Mesenchymal stem cell (in vitro differentiated cells and primary cell): ENCODE measurements at regions not wholly inside any gene's neighbourhood (a gene's known extent, or its start where the extent isn't known, plus 50 kb on each side); places are given as distances from the start of the nearest gene placed in this dataset.
"Not testable (repeated sequence)": the region's sequence is repeated elsewhere in the genome, so short reads cannot be mapped to it uniquely, and the experiment has no call there.

Experiments
- DNase-seq: peaks from one replicate; pipeline ENCODE4 v3.0.0-alpha.2; 2013
- H2AFZ ChIP-seq: one replicate; pipeline ENCODE4 v1.6.1; 2013; ENCODE audit warnings: low read depth, mild to moderate bottlenecking, control low read depth, inconsistent platforms, low read length, moderate library complexity
- H2AK5ac ChIP-seq: 2 replicates; pipeline ENCODE4 v1.6.1; 2013; ENCODE audit warnings: low read length, moderate library complexity, mild to moderate bottlenecking, inconsistent platforms; ENCODE audit not compliant: severe bottlenecking
- H2BK120ac ChIP-seq: one replicate; pipeline ENCODE4 v1.6.1; 2013; ENCODE audit warnings: low read depth, mild to moderate bottlenecking, inconsistent platforms, low read length, moderate library complexity
- H2BK12ac ChIP-seq, 2 experiments: one replicate each; pipeline ENCODE4 v1.6.1; 2013; ENCODE audit warnings: inconsistent platforms in 2 of 2, low read length in 2 of 2, mild to moderate bottlenecking in 2 of 2, moderate library complexity in 2 of 2, control low read depth in 1 of 2
- H2BK15ac ChIP-seq: one replicate; pipeline ENCODE4 v1.6.1; 2013; ENCODE audit warnings: mild to moderate bottlenecking, low read depth, inconsistent platforms; ENCODE audit not compliant: poor library complexity, severe bottlenecking
- H2BK5ac ChIP-seq: 2 replicates; pipeline ENCODE4 v1.6.1; 2013; ENCODE audit warnings: low read depth, mild to moderate bottlenecking, low read length, control low read depth, inconsistent platforms; ENCODE audit not compliant: poor library complexity, severe bottlenecking
- H3K14ac ChIP-seq, 2 experiments: one replicate each; pipeline ENCODE4 v1.6.1; 2013; ENCODE audit warnings: inconsistent platforms in 2 of 2, low read length in 2 of 2, control low read depth in 1 of 2, mild to moderate bottlenecking in 1 of 2, moderate library complexity in 1 of 2
- H3K18ac ChIP-seq, 2 experiments: one replicate each; pipeline ENCODE4 v1.6.1; 2013; ENCODE audit warnings: inconsistent platforms in 2 of 2, low read length in 2 of 2, control low read depth in 1 of 2, low read depth in 1 of 2, mild to moderate bottlenecking in 1 of 2
- H3K23ac ChIP-seq, 2 experiments: one replicate each; pipeline ENCODE4 v1.6.1; 2013; ENCODE audit warnings: inconsistent platforms in 2 of 2, low read length in 2 of 2, mild to moderate bottlenecking in 2 of 2, moderate library complexity in 2 of 2, control low read depth in 1 of 2
- H3K27ac ChIP-seq: 2 replicates; pipeline ENCODE4 v1.5.1; 2013; ENCODE audit warnings: mild to moderate bottlenecking, moderate library complexity, low read length, control low read depth, inconsistent platforms; ENCODE audit not compliant: poor library complexity, severe bottlenecking
- H3K27me3 ChIP-seq, 2 experiments: 2 replicates each; pipeline versions ENCODE4 v1.6.1 to v1.7.0; 2013; ENCODE audit warnings: low read length in 2 of 2, mild to moderate bottlenecking in 2 of 2, moderate library complexity in 2 of 2, control low read depth in 1 of 2, inconsistent platforms in 1 of 2; ENCODE audit not compliant: control insufficient read depth in 1 of 2, insufficient read depth in 1 of 2
- H3K36me3 ChIP-seq, 2 experiments: 2 replicates each; pipeline versions ENCODE4 v1.6.1 to v1.7.0; 2013; ENCODE audit warnings: low read length in 2 of 2, control low read depth in 1 of 2, inconsistent platforms in 1 of 2, low read depth in 1 of 2, mild to moderate bottlenecking in 1 of 2; ENCODE audit not compliant: insufficient read depth in 2 of 2, control insufficient read depth in 1 of 2
- H3K4ac ChIP-seq, 2 experiments: one replicate each; pipeline ENCODE4 v1.6.1; 2013; ENCODE audit warnings: inconsistent platforms in 2 of 2, low read length in 2 of 2, mild to moderate bottlenecking in 2 of 2, moderate library complexity in 2 of 2, control low read depth in 1 of 2, low read depth in 1 of 2
- H3K4me1 ChIP-seq: 2 replicates; pipeline ENCODE4 v1.6.1; 2013; ENCODE audit warnings: low read depth, low read length, control low read depth; ENCODE audit not compliant: control insufficient read depth, insufficient read depth
- H3K4me2 ChIP-seq: 2 replicates; pipeline ENCODE4 v1.6.1; 2013; ENCODE audit warnings: low read length, mild to moderate bottlenecking, inconsistent platforms; ENCODE audit not compliant: poor library complexity, severe bottlenecking
- H3K4me3 ChIP-seq, 2 experiments: 2 replicates each; pipeline versions ENCODE4 v1.5.1 to v1.7.0; 2013; ENCODE audit warnings: low read length in 2 of 2, mild to moderate bottlenecking in 2 of 2, control low read depth in 1 of 2, low read depth in 1 of 2; ENCODE audit not compliant: insufficient read depth in 1 of 2
- H3K79me1 ChIP-seq: replicated peaks from 2 replicates; pipeline ENCODE4 v1.6.1; 2013; ENCODE audit warnings: mild to moderate bottlenecking, control low read depth, low read length, inconsistent platforms; ENCODE audit not compliant: poor library complexity, severe bottlenecking
- H3K9ac ChIP-seq: 2 replicates; pipeline ENCODE4 v1.7.0; 2013; ENCODE audit warnings: mild to moderate bottlenecking, low read length, moderate library complexity
- H3K9me3 ChIP-seq: 2 replicates; pipeline ENCODE4 v1.7.0; 2013; ENCODE audit warnings: mild to moderate bottlenecking, low read length; ENCODE audit not compliant: control insufficient read depth
- H4K8ac ChIP-seq: one replicate; pipeline ENCODE4 v1.6.1; 2013; ENCODE audit warnings: inconsistent platforms, mild to moderate bottlenecking, low read length, moderate library complexity
- H4K91ac ChIP-seq: one replicate; pipeline ENCODE4 v1.6.1; 2013; ENCODE audit warnings: mild to moderate bottlenecking, low read length, inconsistent platforms
- WGBS: methylation state at CpG from one replicate; pipeline ENCODE4 v1.1.7; 2013; ENCODE audit warnings: mixed read lengths; 5-methylcytosine and 5-hydroxymethylcytosine counted together

DNA sequence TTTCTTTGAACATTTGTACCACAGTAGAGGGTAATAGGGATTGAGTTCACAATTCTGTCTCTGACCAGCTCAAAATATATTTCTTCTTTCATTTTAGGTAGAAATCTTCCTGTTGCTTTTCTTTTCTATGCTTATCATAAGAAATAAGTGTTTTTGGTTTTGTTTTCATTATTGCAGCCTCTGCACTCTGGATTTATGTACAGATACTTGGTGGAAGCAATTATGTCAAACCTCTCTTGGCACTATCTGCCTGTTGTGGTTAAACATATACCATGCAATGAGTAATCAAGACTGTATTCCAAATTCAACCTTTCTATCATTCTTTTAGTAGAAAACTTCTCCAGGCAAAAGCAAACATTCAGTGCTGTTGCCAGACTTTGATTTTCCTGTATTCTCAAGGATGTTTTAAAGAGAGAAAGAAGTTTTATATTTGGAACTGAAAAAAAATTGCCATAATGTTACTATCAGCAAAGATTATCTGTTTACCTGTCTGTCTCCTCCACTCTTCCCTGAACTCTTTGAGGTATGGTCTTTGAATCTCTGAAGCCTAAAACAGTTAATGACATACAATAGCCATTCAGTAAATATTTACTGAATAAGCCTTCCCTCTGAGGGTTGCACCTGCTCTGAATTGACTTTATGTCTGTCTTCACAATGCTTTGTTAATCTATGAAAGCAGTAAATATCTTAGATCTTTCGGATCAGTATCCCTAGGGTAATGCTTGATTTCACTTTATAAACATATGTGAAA is 612.5 kb upstream of the PRR20A start:
- Histone ChIP-seq H4K8ac (no peak overlapping the region), H4K91ac (no peak overlapping the region), H3K27ac (no peak overlapping the region), H2AFZ (no peak overlapping the region), H3K4ac (no peak overlapping the region), H3K18ac (no peak overlapping the region), H3K27me3 (no peaks in the 10 kb centered on the region), H2BK15ac (no peak overlapping the region), H3K14ac (no peak overlapping the region), H3K4me3 (no peak overlapping the region), H3K9me3 (no peaks in the 10 kb centered on the region), H2AK5ac (no peak overlapping the region), H2BK120ac (no peak overlapping the region), H3K4me1 (no peaks in the 10 kb centered on the region), H2BK5ac (no peak overlapping the region), H2BK12ac (no peak overlapping the region), H3K36me3 (no peaks in the 10 kb centered on the region), H3K4me2 (no peak overlapping the region), H3K23ac (no peak overlapping the region), H3K9ac (no peak overlapping the region), H3K79me1 (no peaks in the 10 kb centered on the region)
- peak; percentile 14 for DNase-seq
- 100% methylated on average over 1 of the region's 1 CpG for WGBS

DNA sequence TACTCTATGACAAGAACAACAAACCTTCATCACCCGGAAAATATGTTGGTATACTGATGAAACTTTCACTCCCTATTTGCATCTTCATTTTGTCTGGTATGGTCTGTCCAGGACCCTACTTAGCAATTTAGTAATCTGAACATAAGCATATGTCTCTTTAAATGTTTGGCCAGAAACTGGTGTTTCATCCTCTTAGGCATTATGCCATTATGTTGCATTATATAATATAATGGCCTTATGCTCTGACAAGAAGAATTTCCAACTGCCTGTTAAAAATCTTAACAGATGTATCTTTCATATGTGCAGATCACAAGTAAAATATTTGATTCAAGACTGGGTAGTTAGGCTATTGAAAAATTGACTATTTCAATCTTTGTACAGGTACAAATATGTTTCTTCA is 610.6 kb upstream of the PRR20A start:
- Histone ChIP-seq H2BK5ac (no peak overlapping the region), H2BK120ac (no peak overlapping the region), H2AK5ac (no peak overlapping the region), H3K4ac (no peak overlapping the region), H4K91ac (no peak overlapping the region), H3K36me3 (no peaks in the 10 kb centered on the region), H3K9me3 (no peaks in the 10 kb centered on the region), H3K14ac (no peak overlapping the region), H3K4me3 (no peak overlapping the region), H3K18ac (no peak overlapping the region), H2AFZ (no peak overlapping the region), H4K8ac (no peak overlapping the region), H3K9ac (no peak overlapping the region), H2BK15ac (no peak overlapping the region), H3K27me3 (no peaks in the 10 kb centered on the region), H3K4me1 (no peaks in the 10 kb centered on the region), H3K79me1 (no peaks in the 10 kb centered on the region), H3K23ac (no peak overlapping the region), H3K4me2 (no peak overlapping the region), H2BK12ac (no peak overlapping the region), H3K27ac (no peak overlapping the region)
- no peak for DNase-seq
- WGBS, result 100% methylated on average over 1 of the region's 1 CpG

DNA sequence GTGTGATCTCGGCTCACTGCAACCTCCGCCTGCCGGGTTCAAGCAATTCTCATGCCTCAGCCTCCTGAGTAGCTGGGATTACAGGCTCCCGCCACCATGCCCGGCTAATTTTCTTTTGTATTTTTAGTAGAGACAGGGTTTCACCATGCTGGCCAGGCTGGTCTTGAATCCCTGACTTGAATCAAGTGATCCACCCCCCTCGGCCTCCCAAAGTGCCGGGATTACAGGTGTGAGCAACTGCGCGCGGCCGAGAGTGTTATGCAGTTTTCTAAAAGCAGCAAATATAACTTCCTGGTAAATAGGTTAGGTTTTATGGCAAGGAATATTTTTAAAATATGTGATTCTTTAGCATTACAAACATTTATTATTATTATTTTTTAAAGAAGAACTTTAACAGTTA is 592.8 kb upstream of the PRR20A start:
- not testable (repeated sequence) for H3K23ac ChIP-seq, H2BK15ac ChIP-seq, H3K4me3 ChIP-seq, H3K9ac ChIP-seq, H2AK5ac ChIP-seq, H4K91ac ChIP-seq, H3K14ac ChIP-seq, H3K9me3 ChIP-seq, H3K27ac ChIP-seq, H3K4me1 ChIP-seq, H4K8ac ChIP-seq, H3K4me2 ChIP-seq, H3K79me1 ChIP-seq, H3K27me3 ChIP-seq, H2BK12ac ChIP-seq, H2AFZ ChIP-seq, DNase-seq, H3K18ac ChIP-seq, H2BK5ac ChIP-seq, H3K4ac ChIP-seq, H2BK120ac ChIP-seq, H3K36me3 ChIP-seq
- 96% methylated on average over 11 of the region's 11 CpGs for WGBS

DNA sequence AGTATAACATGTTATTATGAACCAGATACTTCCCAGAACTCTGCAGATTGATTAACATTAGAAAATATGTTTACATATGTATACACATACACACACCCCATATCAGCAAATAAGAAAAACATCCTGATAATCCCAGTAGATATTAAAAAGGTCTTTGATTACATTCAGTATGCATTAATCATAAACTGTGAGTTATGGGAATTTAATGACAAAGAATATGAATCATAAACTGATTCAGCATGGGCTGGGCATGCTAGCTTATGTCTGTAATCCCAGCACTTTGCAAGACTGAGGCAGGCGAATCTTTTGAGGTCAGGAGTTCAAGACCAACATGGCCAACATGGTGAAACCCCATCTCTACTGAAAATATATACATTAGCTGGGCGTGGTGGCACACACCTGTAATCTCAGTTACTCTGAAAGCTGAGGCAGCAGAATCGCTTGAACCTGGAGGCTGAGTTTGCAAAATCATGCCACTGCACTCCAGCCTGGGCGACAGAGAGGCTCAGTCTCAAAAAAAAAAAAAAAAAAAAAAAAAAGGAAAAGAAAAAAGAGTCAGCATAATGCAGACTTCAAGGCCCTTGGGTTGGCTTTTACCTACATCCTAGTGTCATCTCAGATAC is 581.9 kb upstream of the PRR20A start:
- no peak overlapping the region for H3K4me3 ChIP-seq
- 85% methylated on average over 4 of the region's 4 CpGs for WGBS
- H3K23ac ChIP-seq, result no peak overlapping the region
- H4K91ac ChIP-seq, result no peak overlapping the region
- H2AK5ac ChIP-seq, result no peak overlapping the region
- H3K27me3 ChIP-seq, result no peaks in the 10 kb centered on the region
- H3K18ac ChIP-seq, result no peak overlapping the region
- H3K4me2 ChIP-seq, result no peak overlapping the region
- H3K27ac ChIP-seq, result no peak overlapping the region
- H3K14ac ChIP-seq, result no peak overlapping the region
- H4K8ac ChIP-seq, result no peak overlapping the region
- no peak for DNase-seq
- no peaks in the 10 kb centered on the region for H3K36me3 ChIP-seq
- no peak overlapping the region for H2BK12ac ChIP-seq
- H3K79me1 ChIP-seq, result no peaks in the 10 kb centered on the region
- no peak overlapping the region for H3K9ac ChIP-seq
- no peak overlapping the region for H3K4ac ChIP-seq
- H2BK5ac ChIP-seq, result no peak overlapping the region
- no peak overlapping the region for H2BK15ac ChIP-seq
- no peak overlapping the region for H2BK120ac ChIP-seq
- peaks cover 6% of the 10 kb centered on the region for H3K9me3 ChIP-seq
- no peaks in the 10 kb centered on the region for H3K4me1 ChIP-seq
- H2AFZ ChIP-seq, result no peak overlapping the region
